Activated naive CD4-positive, alpha-beta T cell (primary cell): ENCODE measurements at regions not wholly inside any gene's neighbourhood (a gene's known extent, or its start where the extent isn't known, plus 50 kb on each side); places are given as distances from the start of the nearest gene placed in this dataset.

Experiments
- DNase-seq, 4 experiments: peaks; one replicate each; lab custom pipeline; 2025; lab: John Stamatoyannopoulos, UW

DNA sequence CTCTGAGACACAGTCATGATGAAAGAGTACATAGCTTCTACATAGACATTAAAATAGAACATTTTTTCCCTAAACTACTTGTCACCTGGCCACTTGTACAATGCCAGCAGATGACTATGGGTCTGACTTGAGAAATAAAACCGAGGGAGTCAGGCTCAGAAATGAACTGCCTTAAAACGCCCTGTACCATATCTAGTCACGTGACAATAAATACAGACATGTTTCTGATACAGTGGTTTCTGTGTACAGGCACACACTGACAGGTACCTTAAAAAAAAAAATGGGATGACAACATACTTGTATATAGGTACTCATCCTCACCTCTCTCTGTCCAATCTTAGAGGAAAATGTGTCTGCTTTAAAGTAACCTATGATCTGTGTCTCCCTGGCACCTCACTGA lies 144.1 kb downstream of the SH3BGRL2 start:
- DNase-seq, result no peak

DNA sequence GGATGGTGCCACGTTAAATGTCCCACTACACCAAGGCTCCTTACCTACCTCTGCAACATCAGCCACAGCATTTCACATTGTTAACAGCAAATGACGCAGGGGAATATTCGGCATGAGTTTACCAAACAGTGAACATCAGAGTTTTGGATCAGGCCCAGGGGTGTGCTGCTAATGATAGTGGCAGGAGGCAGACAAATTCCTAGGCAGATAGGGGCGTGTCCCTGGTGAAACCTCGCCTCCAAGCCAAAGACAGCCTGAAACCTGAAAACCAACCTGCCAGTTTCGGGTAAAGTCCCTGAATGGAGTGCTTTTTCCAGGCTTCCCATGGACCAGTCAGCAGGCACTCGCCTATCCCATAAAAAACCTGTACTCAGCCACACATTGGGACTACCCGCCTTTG lies 133.6 kb downstream of the SH3BGRL2 start:
- DNase-seq, result no peak

DNA sequence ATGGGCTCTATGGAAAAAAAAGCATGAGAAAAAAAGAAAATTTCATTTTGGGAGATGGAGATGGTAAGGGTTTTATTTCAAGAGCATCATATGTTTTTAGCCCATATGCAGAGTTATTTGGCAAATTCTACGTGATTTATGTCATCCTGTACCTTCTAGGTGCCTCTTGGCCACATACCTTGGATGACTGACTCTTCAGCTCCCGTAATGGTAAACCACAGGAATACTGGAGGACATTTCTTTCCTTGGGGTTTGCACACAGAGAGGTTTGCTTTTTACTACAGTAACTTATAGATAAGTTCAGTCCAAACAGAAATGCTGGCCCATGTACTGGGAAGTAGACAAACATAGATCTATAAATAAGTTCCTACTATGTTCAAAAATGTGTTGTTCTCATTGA lies 132.2 kb downstream of the SH3BGRL2 start:
- DNase-seq, result no peak

DNA sequence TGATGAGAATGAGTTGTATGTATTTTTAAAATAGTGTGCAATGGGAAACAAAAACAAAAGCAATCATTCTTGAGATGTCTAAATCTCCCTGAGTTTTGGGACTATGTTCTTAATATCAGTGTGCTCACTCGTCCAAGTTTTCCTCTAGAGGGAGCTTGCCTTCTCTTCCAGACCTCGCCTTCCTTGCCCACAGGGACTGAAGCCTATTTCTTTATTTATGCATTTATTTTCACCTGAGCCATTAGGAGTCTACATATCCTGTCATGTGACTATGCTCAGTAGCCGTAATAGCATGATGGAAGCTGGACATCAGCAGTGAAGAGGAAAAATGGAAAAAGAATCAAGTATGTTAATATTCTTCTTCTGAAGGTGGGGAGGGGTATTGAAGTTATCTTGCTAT lies 131.2 kb downstream of the SH3BGRL2 start:
- DNase-seq, result no peak

DNA sequence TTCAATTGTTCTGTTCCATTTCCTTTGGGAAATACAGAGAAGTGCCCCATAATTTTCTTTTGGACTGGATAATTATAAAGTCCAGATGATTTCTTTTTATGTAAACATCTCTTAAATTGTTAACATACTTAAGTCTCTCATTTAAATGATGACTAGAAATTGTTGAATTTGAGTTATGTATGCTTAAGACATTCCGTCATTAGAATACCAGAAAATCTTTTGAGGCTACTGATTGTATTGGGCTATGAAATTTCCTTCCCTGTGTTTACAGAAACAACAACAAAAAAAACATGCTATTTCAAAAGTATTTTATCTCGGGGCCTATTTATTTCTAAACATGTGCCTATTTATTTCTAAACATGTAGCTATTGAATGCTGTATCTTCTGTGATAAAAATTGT lies 125.4 kb downstream of the SH3BGRL2 start:
- DNase-seq, result no peak

DNA sequence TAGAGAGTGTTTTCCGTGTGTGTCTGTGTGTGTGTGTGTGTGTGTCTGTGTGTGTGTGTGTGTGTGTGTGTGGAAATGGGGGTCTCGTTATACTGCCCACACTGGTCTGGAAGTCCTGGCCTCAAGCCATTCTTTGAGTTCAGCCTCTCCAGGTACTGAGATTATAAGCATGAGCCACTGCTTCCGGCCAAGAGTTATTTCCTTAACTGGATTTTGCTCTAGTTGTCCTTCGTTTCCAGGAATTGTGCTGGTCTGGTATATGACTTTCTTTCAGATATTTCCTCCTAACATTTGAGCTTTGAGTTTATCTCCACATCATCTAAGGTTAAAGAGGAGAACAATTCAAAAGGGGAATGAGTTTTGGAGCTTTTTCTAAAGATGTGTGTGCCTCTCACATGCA lies 124.8 kb downstream of the SH3BGRL2 start:
- no peak for DNase-seq
